H1 (cell line): ENCODE measurements at regions not wholly inside any gene's neighbourhood (a gene's known extent, or its start where the extent isn't known, plus 50 kb on each side); places are given as distances from the start of the nearest gene placed in this dataset.

ENCODE experiments used
- CTCF ChIA-PET: fragments of 300-600 bp; sonication (Branson Sonifier 250); formaldehyde crosslinking; loops from one replicate; lab custom pipeline; 2021; ENCODE audit not compliant: partially characterized antibody; lab: Charles Lee
- POLR2A ChIA-PET: fragments of 300-600 bp; sonication (Branson Sonifier 250); formaldehyde crosslinking; loops from one replicate; lab custom pipeline; 2021; ENCODE audit warnings: inconsistent platforms; ENCODE audit not compliant: partially characterized antibody; lab: Charles Lee
- DNase-seq, 2 experiments: peaks; one replicate each; pipeline versions ENCODE4 v3.0.0 to v3.0.0-alpha.2; 2010 to 2022; ENCODE audit warnings: low spot score in 2 of 2, low read depth in 1 of 2, mixed read lengths in 1 of 2
- FAIRE-seq: peaks from 2 replicates; lab custom pipeline; 2011; peaks lifted over from hg19 to GRCh38; lab: Jason Lieb, UNC
- H2AFZ ChIP-seq: 2 replicates; pipeline ENCODE4 v1.8.1; 2012; ENCODE audit warnings: low read length, inconsistent platforms
- H2AK5ac ChIP-seq: 2 replicates; pipeline ENCODE4 v1.6.1; 2013; ENCODE audit warnings: low read depth, low read length
- H2BK120ac ChIP-seq: replicated peaks from 2 replicates; pipeline ENCODE3; 2013; ENCODE audit warnings: low read depth, low read length, inconsistent platforms
- H2BK12ac ChIP-seq: 2 replicates; pipeline ENCODE4 v1.6.1; 2013; ENCODE audit warnings: low read depth, low read length
- H2BK15ac ChIP-seq: 2 replicates; pipeline ENCODE4 v1.6.1; 2013; ENCODE audit warnings: low read length
- H2BK20ac ChIP-seq: 2 replicates; pipeline ENCODE4 v1.6.1; 2013; ENCODE audit warnings: low read length
- H2BK5ac ChIP-seq: 2 replicates; pipeline ENCODE4 v1.6.1; 2013; ENCODE audit warnings: low read depth, low read length
- H3K14ac ChIP-seq: 2 replicates; pipeline ENCODE4 v1.6.1; 2013; ENCODE audit warnings: inconsistent platforms; ENCODE audit not compliant: insufficient read length
- H3K18ac ChIP-seq: 2 replicates; pipeline ENCODE4 v1.6.1; 2013; ENCODE audit warnings: low read length; ENCODE audit errors: extremely low read depth
- H3K23ac ChIP-seq: 2 replicates; pipeline ENCODE4 v1.6.1; 2013; ENCODE audit warnings: inconsistent platforms; ENCODE audit not compliant: insufficient read length
- H3K23me2 ChIP-seq: 2 replicates; pipeline ENCODE4 v1.6.1; 2013; ENCODE audit warnings: low read depth, low read length
- H3K27ac ChIP-seq: 2 replicates; pipeline ENCODE4 v1.6.1; 2011; ENCODE audit warnings: low read depth, low read length, inconsistent platforms
- H3K27me3 ChIP-seq, 4 experiments: replicated peaks in 1 of 4; 1 replicate in 1 of 4; 2 replicates in 3 of 4; pipeline versions ENCODE4 v1.6.1 to v1.8.1; 2011 to 2013; ENCODE audit warnings: low read length in 3 of 4, mild to moderate bottlenecking in 3 of 4, inconsistent platforms in 2 of 4, mixed read lengths in 2 of 4, moderate library complexity in 1 of 4; ENCODE audit not compliant: control insufficient read depth in 3 of 4, insufficient read depth in 3 of 4; ENCODE audit errors: extremely low read depth in 1 of 4
- H3K36me3 ChIP-seq, 4 experiments: 2 replicates each; pipeline versions ENCODE4 v1.6.1 to v1.8.1; 2011 to 2013; ENCODE audit warnings: mild to moderate bottlenecking in 4 of 4, low read length in 3 of 4, moderate library complexity in 2 of 4, control low read depth in 1 of 4, inconsistent platforms in 1 of 4; ENCODE audit not compliant: insufficient read depth in 4 of 4, control insufficient read depth in 2 of 4
- H3K4ac ChIP-seq: replicated peaks from 2 replicates; pipeline ENCODE3; 2013; ENCODE audit warnings: low read length, low read depth, mixed read lengths, inconsistent platforms; ENCODE audit not compliant: insufficient read length
- H3K4me1 ChIP-seq, 4 experiments: replicated peaks in 1 of 4; 1 replicate in 1 of 4; 2 replicates in 3 of 4; pipeline versions ENCODE4 v1.6.1 to v1.8.1; 2011 to 2013; ENCODE audit warnings: low read length in 3 of 4, inconsistent platforms in 2 of 4, mixed read lengths in 1 of 4; ENCODE audit not compliant: insufficient read depth in 4 of 4, control insufficient read depth in 3 of 4
- H3K4me2 ChIP-seq, 2 experiments: 2 replicates each; pipeline versions ENCODE4 v1.6.1 to v1.8.1; 2011 to 2013; ENCODE audit warnings: low read depth in 2 of 2, low read length in 2 of 2, control low read depth in 1 of 2, inconsistent platforms in 1 of 2, mild to moderate bottlenecking in 1 of 2; ENCODE audit not compliant: insufficient read depth in 1 of 2
- H3K4me3 ChIP-seq, 4 experiments: fragments of 200-600, 300-600 bp in 1 of 4; sonication (generic), shearing (Covaris generic), sonication (Bioruptor Twin) in 1 of 4; 2 replicates each; pipeline versions ENCODE4 v1.5.1 to v1.8.1; 2011 to 2016; ENCODE audit warnings: low read length in 4 of 4, low read depth in 3 of 4, control low read depth in 2 of 4, inconsistent platforms in 2 of 4, mild to moderate bottlenecking in 2 of 4, mixed read lengths in 1 of 4, moderate library complexity in 1 of 4; ENCODE audit not compliant: insufficient read depth in 2 of 4; ENCODE audit errors: extremely low read depth in 1 of 4
- H3K56ac ChIP-seq: replicated peaks from 2 replicates; pipeline ENCODE3; 2013; ENCODE audit warnings: low read depth, mild to moderate bottlenecking, mixed read lengths, low read length, inconsistent platforms; ENCODE audit not compliant: insufficient read length
- H3K79me1 ChIP-seq: 2 replicates; pipeline ENCODE4 v1.6.1; 2013; ENCODE audit warnings: low read depth, low read length, control low read depth
- H3K79me2 ChIP-seq, 2 experiments: 2 replicates each; pipeline versions ENCODE4 v1.6.1 to v1.8.1; 2012 to 2013; ENCODE audit warnings: low read length in 2 of 2, mild to moderate bottlenecking in 2 of 2, inconsistent platforms in 1 of 2; ENCODE audit not compliant: insufficient read depth in 2 of 2, control insufficient read depth in 1 of 2
- H3K9ac ChIP-seq, 4 experiments: replicated peaks in 1 of 4; 1 replicate in 1 of 4; 2 replicates in 3 of 4; pipeline versions ENCODE4 v1.6.1 to v1.8.1; 2011 to 2013; ENCODE audit warnings: low read depth in 3 of 4, low read length in 3 of 4, control low read depth in 2 of 4, mild to moderate bottlenecking in 2 of 4, moderate library complexity in 2 of 4, inconsistent platforms in 1 of 4; ENCODE audit errors: extremely low read depth in 1 of 4
- H3K9me3 ChIP-seq, 2 experiments: 2 replicates each; pipeline versions ENCODE4 v1.6.1 to v1.8.1; 2012 to 2013; ENCODE audit warnings: mild to moderate bottlenecking in 2 of 2, moderate library complexity in 2 of 2, control low read depth in 1 of 2, inconsistent platforms in 1 of 2, low read depth in 1 of 2, low read length in 1 of 2, mixed read lengths in 1 of 2; ENCODE audit not compliant: insufficient read depth in 2 of 2
- H4K20me1 ChIP-seq, 2 experiments: replicated peaks in 1 of 2; 2 replicates each; pipeline versions ENCODE3 to v1.8.1; 2011 to 2013; ENCODE audit warnings: inconsistent platforms in 2 of 2, low read length in 2 of 2, mild to moderate bottlenecking in 1 of 2; ENCODE audit not compliant: insufficient read depth in 2 of 2, control insufficient read depth in 1 of 2
- H4K5ac ChIP-seq: 2 replicates; pipeline ENCODE4 v1.6.1; 2013; ENCODE audit warnings: low read length, low read depth, mixed read lengths, inconsistent platforms; ENCODE audit not compliant: insufficient read length
- H4K8ac ChIP-seq: 2 replicates; pipeline ENCODE4 v1.8.0; 2013; ENCODE audit warnings: mild to moderate bottlenecking, moderate library complexity, low read length, inconsistent platforms; ENCODE audit not compliant: insufficient read depth; ENCODE audit errors: extremely low read depth
- H4K91ac ChIP-seq: replicated peaks from 2 replicates; pipeline ENCODE3; 2013; ENCODE audit warnings: low read length, mixed read lengths, inconsistent platforms; ENCODE audit not compliant: insufficient read length
- BCL11A ChIP-seq, 2 experiments: IDR thresholded peaks; one replicate each; pipeline ENCODE4 v1.6.1; 2011; ENCODE audit warnings: low read depth in 2 of 2, low read length in 2 of 2, mild to moderate bottlenecking in 2 of 2
- CEBPB ChIP-seq: IDR thresholded peaks from 2 replicates; pipeline ENCODE4 v1.6.1; 2012; ENCODE audit warnings: low read depth, low read length
- CHD1 ChIP-seq: IDR thresholded peaks from 2 replicates; pipeline ENCODE4 v1.6.1; 2012; ENCODE audit warnings: low read depth, low read length, improper control_type of control experiment
- FOSL1 ChIP-seq: IDR thresholded peaks from 2 replicates; pipeline ENCODE4 v1.6.1; 2011; ENCODE audit warnings: mild to moderate bottlenecking, low read depth, low read length, moderate library complexity; ENCODE audit not compliant: insufficient read depth
- KDM4A ChIP-seq: IDR thresholded peaks from one replicate; pipeline ENCODE4 v1.7.1; 2012; ENCODE audit warnings: low read depth, mild to moderate bottlenecking, moderate library complexity, low read length, inconsistent platforms; ENCODE audit not compliant: severe bottlenecking
- POLR2A ChIP-seq, 2 experiments: IDR thresholded peaks; 1 replicate in 1 of 2; 2 replicates in 1 of 2; pipeline ENCODE4 v1.6.1; 2011; ENCODE audit warnings: low read depth in 2 of 2, low read length in 2 of 2, mild to moderate bottlenecking in 2 of 2; ENCODE audit errors: control extremely low read depth in 1 of 2
- SRF ChIP-seq: IDR thresholded peaks from 2 replicates; pipeline ENCODE4 v1.6.1; 2011; ENCODE audit warnings: mild to moderate bottlenecking, low read depth, low read length, moderate library complexity
- SUZ12 ChIP-seq: fragments of 200-600 bp; sonication (generic); IDR thresholded peaks from 2 replicates; pipeline ENCODE4 v1.6.1; 2012; ENCODE audit warnings: mild to moderate bottlenecking, inconsistent platforms, low read length, moderate library complexity, mixed read lengths
- TCF12 ChIP-seq: IDR thresholded peaks from 2 replicates; pipeline ENCODE4 v1.6.1; 2011; ENCODE audit warnings: low read depth, mild to moderate bottlenecking, low read length
- WGBS, 2 experiments: shearing (Covaris generic) in 1 of 2; methylation state at CpG; one replicate each; pipeline versions ENCODE4 v1.1.6 to v1.1.7; 2013 to 2015; ENCODE audit warnings: low lambda C conversion rate in 2 of 2, mixed read lengths in 2 of 2, inconsistent platforms in 1 of 2, low coverage in 1 of 2, missing lambda C conversion rate in 1 of 2; ENCODE audit not compliant: insufficient replicate concordance in 2 of 2, insufficient coverage in 1 of 2, insufficient read length in 1 of 2; ENCODE audit errors: extremely low coverage in 1 of 2, missing lambda C conversion rate in 1 of 2; 5-methylcytosine and 5-hydroxymethylcytosine counted together
- TF ChIP-seq, protein P1 (sequence below): IDR thresholded peaks from 2 replicates; pipeline ENCODE4 v1.6.1; 2012; ENCODE audit warnings: low read length, inconsistent platforms

DNA sequence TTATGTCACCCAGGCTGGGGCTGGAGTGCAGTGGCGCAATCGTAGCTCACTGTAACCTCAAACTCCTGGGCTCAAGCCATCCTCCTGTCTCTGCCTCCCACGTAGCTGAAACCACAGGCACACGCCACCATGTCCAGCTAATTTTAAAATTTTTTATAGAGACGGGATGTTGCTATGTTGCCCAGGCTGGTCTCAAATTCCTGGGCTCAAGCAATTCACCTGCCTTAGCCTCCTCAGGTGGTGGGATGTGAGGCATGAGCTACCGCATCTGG lies 123.2 kb upstream of the PARD3 start:
- Histone ChIP-seq H3K56ac (no peak overlapping the region), H3K18ac (no peak overlapping the region), H3K9ac (no peak overlapping the region), H2BK120ac (no peak overlapping the region), H3K23me2 (no peaks in the 10 kb centered on the region; the same call in 1 of the 2 replicates), H3K79me2 (no peaks in the 10 kb centered on the region), H3K23ac (no peak overlapping the region), H3K27me3 (no peaks in the 10 kb centered on the region), H3K79me1 (no peaks in the 10 kb centered on the region), H2BK20ac (no peak overlapping the region), H2BK12ac (no peak overlapping the region), H3K4ac (no peak overlapping the region), H3K14ac (no peak overlapping the region), H3K36me3 (no peaks in the 10 kb centered on the region), H4K5ac (no peak overlapping the region), H4K20me1 (no peaks in the 10 kb centered on the region), H3K27ac (no peak overlapping the region), H3K4me1 (peaks cover 0 to 7% (median 3%) of the 10 kb centered on the region in 4 experiments; a peak in 5 of 7 replicates), H4K8ac (no peak overlapping the region), H2BK15ac (no peak overlapping the region), H4K91ac (no peak overlapping the region), H3K4me2 (no peak overlapping the region), H2AK5ac (no peak overlapping the region), H3K9me3 (no peaks in the 10 kb centered on the region), H2BK5ac (no peak overlapping the region), H3K4me3 (no peak overlapping the region), H2AFZ (no peak overlapping the region)
- CTCF ChIA-PET: interaction anchor here (0.6 to 2.4 kb wide), 25 partner anchors 9 to 1193 kb away, joined by 3 to 18 read pairs (median 4); no protein-coding TSS in a partner anchor
- DNase-seq: no peak
- POLR2A ChIA-PET: no interaction called here
- FAIRE-seq: no peak
- 95% methylated on average over 6 of the region's 6 CpGs; no CpG with 5 or more reads in 1 of the 2 experiments for WGBS, 2 experiments
- TF ChIP-seq CEBPB: no peak
- TF ChIP-seq TCF12: no peak
- TF ChIP-seq POLR2A (IDR thresholded peaks at IDR 0.05; ENCODE audit: control extremely low read depth in 1 of 2, low read depth in 2 of 2, low read length in 2 of 2): no peak
- no peak for TF ChIP-seq BCL11A (IDR thresholded peaks at IDR 0.05; ENCODE audit: low read depth in 2 of 2, low read length in 2 of 2)
- TF ChIP-seq SRF: no peak
- TF ChIP-seq, protein P1, sequence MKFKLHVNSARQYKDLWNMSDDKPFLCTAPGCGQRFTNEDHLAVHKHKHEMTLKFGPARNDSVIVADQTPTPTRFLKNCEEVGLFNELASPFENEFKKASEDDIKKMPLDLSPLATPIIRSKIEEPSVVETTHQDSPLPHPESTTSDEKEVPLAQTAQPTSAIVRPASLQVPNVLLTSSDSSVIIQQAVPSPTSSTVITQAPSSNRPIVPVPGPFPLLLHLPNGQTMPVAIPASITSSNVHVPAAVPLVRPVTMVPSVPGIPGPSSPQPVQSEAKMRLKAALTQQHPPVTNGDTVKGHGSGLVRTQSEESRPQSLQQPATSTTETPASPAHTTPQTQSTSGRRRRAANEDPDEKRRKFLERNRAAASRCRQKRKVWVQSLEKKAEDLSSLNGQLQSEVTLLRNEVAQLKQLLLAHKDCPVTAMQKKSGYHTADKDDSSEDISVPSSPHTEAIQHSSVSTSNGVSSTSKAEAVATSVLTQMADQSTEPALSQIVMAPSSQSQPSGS: no peak
- no peak for TF ChIP-seq FOSL1
- no peak for TF ChIP-seq CHD1
- TF ChIP-seq KDM4A: no peak
- no peak for TF ChIP-seq SUZ12
